ENCODE measurements at regions not wholly inside any gene's neighbourhood (a gene's known extent, or its start where the extent isn't known, plus 50 kb on each side); places are given as distances from the start of the nearest gene placed in this dataset.

- no peak for DNase-seq
Measured at GRCh38 chr14:96143906-96144305, 60.7 kb upstream of the BDKRB2 start.

- peak; percentile 31 for DNase-seq
Measured at GRCh38 chr14:96145116-96145864, 59.3 kb upstream of the BDKRB2 start.

GRCh38 chr14:96146131-96146771 lies 58.4 kb upstream of the BDKRB2 start:
- DNase-seq, result peak; percentile 18

- DNase-seq, result no peak
Measured at GRCh38 chr14:96148631-96149030, 56.0 kb upstream of the BDKRB2 start.

GRCh38 chr14:96149131-96149530 lies 55.5 kb upstream of the BDKRB2 start:
- no peak for DNase-seq

- no peak for DNase-seq
Measured at GRCh38 chr14:96150214-96150613, 54.4 kb upstream of the BDKRB2 start.

GRCh38 chr14:96151242-96151641 lies 53.4 kb upstream of the BDKRB2 start:
- DNase-seq, result no peak

GRCh38 chr14:96153003-96153402 lies 51.6 kb upstream of the BDKRB2 start:
- no peak for DNase-seq

All from eye (tissue), 1 donor.